Stimulated activated CD4-positive, alpha-beta T cell treated with anti-CD3 and anti-CD28 coated beads, Interleukin-2, amount 100 ng/mL, for 4 hours (primary cell): ENCODE measurements at regions not wholly inside any gene's neighbourhood (a gene's known extent, or its start where the extent isn't known, plus 50 kb on each side); places are given as distances from the start of the nearest gene placed in this dataset.

Experiments used
- DNase-seq: peaks from one replicate; pipeline ENCODE4 v3.0.0-alpha.2; 2020; ENCODE audit warnings: low read depth

DNA sequence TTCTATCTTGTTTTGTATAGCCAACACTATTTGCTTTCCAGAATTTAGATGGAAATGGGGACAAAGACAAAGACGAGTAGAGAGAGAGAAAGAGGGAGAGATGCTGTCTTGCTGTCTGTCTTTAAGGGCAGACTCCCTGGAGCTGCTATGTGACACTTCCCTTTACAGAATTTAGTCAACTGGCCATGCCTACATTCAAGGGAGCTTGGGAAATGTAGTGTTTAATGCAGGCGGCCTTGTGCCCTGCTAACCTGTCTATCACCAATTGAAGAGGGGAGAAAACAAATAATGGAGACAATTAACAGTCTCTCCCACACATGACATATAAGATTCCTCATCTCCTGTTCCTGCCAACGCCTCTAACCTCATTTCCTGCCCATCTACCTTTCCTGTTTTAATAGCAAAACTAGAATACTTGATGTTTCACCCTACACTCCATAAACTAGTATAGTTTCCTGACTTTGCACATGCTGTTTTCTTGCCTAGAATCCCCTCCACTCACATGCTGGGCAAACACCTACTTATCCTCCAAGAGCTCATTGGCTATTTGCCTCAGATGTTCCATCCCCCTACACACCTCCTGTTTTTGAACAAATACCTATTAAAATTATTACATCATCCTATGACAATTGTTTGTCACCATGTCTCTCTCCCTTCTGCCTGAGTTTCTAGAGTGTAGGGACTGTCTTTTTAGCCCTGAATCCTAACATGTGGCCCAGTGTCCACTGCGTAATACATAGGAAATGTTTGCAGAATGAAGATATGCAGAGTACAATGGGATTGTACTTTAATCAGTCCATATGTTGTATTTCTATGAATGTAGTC lies 117.2 kb downstream of the SLC25A24 start:
- peak; percentile 29 for DNase-seq

DNA sequence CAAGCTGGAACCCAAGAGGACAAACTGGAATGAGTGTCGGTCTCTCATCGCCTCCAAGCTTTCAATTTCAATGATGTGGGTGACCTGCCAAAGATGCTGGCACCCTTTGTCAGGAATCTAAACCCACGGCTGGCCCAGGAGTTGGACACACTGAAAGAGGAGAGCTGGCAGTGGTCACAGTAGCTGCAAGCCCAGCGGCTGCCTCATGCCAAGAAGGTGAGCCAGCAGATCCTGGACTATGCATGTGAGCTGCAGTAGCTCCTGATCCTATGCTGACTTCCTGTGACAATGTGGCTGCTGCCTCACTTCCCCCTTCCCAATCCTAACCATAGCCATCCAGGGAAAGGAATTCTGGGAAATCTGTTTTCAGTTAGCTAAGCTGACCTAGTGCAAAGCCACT lies 117.0 kb upstream of the VAV3 start:
- DNase-seq, result no peak

DNA sequence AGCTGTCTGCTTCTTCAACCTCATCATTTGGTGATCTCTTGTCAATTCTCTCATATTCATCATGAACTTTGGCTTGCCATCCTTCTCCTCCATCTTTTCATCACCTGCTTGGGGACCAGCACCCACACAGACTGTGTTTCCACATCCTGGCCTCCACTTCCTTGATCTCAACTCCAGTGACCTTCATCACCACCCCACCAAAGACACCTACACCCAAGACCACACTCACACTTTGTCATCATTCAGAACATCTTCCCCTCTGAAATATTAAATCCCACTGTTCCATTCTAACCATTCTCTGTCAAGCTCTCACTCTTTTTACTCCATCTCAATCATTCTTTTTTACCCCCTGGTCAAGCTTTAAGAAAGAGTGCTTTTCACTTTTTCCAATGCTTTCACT lies 115.5 kb upstream of the VAV3 start:
- DNase-seq, result peak; percentile 22

DNA sequence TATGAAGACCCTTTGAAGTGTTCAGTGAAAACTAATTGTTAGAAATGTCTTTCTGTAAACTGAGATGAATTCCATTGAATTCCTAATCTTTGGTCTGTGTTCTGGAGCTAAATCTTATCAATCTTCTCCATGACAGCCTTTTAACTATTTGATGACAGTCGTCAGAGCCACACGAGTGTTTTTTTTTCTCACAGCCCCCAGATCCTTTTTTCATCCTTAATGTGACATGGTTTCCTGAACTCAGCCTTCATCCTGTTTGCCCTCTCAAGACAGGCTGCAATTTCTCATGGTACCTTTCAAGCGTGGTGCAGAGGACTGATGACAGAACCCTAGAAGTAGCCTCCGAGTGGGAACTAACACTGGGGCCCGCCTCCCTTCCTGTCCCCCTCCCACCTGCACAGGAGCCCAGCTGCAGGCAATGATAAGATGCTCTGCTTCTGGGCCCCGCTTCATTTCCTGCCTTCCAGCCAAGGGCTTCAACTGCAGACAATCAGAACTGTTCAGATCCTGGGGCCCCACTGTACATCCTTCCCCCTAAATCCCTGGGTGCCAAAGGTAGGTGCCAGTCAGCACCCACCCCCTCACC lies 114.6 kb upstream of the VAV3 start:
- peak; percentile 13 for DNase-seq

DNA sequence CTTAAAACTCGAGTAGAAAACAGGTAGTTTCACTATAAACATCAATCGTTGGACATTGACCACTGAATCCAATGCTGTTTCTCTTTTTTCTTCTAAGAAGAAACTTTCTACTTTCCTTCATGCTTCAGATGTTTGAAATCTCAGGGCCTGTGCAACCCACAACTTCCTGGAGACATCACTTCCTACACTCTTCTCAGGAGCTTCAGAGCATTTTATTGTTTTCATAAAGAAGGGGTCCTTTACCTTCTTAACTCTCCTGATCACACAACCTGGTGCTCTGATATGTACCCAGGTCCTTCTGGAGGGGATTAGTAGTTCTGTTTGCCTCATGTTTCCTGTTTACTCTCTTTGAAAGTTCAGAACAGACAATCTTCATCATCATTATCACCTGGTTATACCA lies 113.0 kb upstream of the VAV3 start:
- DNase-seq, result no peak

DNA sequence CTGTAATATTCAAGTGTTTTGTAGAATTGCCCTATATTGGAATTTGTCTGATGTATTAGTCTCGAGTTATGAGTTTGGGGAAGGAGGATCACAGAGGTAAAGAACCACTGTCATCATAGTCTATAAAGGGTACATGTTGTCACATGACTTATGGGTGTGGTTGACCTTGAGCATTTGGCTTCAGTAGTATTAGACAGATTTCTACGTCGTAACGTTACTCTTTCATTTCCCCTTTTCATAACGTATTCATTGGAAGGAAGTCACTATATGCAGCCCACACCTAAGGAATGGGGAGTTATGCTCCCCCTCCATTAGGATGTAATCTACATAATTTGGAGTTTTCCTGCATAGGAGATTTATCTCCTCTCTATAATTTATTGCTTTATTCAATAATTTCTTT lies 110.1 kb upstream of the VAV3 start:
- no peak for DNase-seq

DNA sequence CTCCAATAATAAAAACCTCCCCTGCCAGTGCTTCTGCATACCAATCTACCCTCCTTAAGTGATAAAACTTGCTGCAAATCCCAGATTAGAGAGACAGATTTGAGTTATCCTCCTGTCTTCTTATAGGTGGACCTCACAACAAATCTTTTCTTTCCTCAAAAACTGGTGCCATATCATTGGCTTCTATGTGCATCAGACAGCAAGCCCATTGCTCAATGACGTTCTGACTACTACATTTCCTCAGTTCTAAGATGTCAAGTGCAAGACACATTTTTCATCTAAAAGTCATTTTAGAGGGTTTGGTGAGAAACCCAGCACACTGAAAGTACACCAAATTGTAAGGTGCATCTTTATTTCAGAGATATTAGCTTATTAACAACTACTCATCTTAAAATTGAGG lies 107.8 kb upstream of the VAV3 start:
- no peak for DNase-seq

DNA sequence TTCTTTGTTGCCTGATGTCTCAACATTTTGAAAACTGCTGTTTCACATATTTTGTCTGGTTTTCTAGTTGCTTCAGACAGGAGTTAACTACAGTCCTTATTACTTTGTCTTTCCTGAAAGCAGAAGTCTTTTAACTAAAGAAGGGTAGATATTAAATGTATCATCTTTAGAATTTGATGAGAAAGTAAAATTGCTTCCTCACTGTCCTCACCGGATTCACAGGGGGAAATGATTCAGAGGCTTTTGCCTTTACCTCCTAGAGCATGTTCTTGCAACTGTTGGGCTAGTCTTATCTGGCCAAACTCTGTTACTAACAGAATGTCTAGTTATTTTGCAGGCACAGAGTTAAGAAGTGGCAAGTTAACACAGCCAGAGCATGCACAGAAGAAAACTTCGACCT lies 107.2 kb upstream of the VAV3 start:
- DNase-seq, result no peak

DNA sequence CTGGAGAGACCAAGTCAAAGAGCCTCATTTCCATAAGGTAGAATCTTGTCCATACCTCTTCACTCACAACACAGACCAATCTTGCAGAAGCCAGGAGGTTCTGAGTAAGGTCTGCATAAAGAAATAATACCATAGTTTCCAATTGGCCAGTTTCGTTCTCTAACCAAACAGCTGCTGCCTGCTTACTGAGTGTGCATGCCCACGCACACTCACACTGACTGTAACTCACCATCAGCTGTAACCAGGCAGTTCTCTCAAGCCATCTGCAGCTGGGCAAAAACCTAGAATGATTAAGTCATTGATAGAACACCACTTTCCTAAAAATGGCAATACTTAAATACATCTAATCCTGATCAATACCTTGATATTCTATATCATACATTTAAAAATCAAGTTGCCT lies 106.6 kb upstream of the VAV3 start:
- DNase-seq, result no peak

DNA sequence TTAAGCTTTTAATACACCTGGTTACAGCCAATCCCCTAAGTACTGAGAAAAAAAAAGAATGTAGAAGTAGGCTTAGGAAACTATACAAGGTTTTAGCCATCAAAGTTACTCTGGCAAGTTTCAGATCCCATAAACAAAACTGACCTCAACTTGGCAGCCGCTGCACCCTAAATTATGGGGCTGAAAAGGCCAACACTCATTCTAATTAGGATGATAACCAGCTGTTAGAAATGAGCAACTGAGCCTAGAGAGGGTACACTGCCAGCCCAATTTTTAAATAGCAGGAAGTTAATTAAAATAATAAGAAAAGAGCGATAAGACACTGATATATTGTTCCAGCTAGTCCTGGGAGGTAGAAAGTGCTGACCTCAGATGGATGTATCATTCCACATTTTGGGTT lies 105.7 kb upstream of the VAV3 start:
- no peak for DNase-seq

DNA sequence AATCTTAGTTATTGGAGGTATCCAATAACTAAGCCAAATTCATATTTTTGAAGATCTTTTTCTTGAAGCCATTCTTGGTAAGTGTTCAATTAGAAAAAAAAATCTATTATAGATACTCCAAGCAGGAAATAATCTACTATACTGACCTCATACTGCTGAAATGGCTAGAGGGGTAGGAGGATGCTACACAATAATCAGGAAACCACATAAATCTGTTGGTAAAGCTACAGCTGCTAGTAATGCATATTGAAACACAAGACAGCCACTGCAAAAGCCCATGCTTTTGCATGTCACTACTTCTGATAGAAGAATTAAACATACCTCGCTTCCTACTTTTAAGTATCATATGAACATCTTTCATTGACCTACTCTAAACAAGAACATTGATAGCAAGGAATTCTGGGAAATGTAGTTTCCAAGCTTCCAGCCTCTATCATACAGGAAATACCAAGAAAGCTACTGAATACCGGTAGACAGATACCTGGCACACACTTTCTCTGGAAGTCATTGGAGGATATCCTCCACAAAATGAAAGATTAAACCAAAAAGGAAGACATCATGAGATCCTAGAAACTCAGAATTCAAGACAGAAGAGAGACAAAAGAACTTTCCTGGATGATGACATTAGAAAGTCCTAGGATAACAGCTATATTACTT lies 103.0 kb upstream of the VAV3 start:
- no peak for DNase-seq

DNA sequence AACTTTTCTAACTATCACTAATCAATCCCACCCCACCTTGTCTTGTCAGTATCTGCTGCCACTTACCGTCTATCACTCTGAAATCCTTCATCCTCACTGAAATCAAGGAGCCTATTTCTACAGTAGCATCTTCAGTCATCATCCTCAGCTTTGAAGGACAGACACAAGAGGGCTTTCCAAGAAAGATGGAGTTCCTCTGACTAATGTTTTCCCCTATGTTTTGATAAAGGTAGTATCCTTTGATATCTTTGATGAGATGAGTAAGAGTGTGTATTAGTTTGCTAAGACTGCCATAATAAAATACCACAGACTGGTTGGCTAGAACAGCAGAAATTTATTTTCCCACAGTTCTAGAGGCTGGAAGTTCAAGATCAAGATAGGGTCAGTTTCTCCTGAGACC lies 101.8 kb upstream of the VAV3 start:
- no peak for DNase-seq

DNA sequence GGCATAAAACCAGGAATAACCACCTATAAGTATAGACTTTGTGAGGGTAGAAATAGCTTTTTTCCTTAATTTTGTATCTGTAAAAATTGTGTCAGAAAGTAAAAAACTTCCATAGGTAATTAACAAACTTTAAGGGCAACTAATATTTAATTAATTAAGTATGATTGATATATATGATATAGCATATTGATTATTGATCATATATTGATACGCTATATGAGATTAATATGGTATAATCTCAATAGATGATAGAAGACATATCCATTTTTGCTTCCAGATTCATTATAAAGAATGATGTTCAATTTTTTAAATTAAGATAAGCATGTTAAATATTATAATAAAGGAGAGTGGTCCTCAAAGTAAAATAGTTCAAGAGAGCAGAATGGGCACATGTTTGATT lies 99.3 kb upstream of the VAV3 start:
- no peak for DNase-seq

DNA sequence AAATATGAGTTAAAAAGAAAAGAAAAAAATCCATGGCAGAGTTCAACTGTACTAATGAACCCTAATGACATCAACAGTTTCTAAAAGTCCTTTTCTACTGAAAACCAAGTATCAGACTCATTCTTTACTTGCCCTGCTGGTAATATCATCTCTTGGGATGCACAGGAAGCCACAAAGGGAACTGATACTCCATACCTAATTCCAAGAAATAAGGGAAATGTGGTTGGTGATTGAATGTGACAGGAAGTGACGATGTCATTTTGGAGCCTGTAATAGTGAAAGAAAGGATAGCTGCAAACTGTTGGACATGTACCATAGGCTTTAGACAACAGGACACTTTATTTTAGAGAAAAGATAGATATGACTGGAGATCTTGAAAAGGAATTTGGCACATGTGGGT lies 98.7 kb upstream of the VAV3 start:
- DNase-seq, result no peak

DNA sequence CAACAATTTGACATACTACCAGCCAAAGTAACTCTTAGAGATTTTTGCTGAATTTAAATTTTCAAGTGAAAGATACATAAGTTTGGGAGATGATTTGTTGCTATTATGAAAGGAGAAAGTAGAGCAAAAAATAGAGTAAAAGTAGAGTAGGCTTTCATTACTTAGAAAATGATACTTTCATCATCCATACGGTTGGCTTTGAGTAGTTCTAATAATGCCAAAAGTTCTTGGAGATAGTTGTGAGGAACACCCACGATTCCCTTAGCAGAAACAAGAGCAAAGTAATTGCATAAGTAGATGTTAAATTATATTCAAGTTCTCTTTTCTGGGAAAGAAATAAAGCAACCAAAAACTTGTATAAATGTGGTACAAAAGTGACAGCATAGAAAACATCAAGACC lies 95.0 kb upstream of the VAV3 start:
- no peak for DNase-seq

DNA sequence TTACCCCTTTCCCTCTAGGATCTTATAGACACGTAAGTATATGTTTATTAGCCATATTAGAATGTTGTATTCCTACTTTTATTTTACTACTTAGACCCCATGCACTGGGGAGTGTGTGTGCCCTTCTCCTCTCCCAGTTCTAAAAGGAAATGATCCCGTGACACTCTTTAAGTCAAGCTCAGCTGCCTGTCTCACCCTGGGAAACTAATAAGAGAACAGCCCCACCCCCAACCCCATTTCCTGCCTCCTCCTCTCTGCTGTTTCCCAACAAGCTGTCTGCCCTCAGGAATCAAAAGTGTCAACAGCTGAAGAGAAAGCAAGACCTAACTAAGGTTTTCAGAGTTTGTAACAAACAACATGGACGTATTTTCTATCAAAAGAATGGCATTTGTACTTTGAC lies 92.6 kb upstream of the VAV3 start:
- no peak for DNase-seq

DNA sequence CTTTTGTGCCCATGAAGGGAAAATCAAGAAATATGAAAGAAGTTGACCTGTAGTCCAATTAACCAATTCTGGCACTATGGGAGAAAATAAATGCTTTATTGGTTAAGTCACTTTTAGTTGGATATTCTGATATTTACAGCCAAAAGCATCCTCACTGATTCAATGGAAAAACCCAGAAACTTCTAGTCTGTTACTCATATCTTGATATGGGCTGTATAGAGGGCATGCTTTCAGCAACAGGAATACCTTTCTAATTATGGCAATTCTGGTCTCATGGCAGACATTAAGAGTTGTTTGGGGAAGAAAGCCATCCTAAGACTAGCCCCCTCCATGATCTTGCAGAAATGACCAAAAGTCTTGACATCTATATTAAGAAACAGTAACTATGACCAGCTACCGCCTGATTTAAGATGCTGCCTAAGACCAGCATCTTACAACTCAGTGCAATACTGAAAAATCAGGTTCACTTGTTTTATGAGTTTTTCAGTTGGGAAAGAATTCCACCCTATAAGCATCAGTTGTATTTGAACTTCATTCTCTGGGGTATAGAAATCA lies 91.5 kb upstream of the VAV3 start:
- no peak for DNase-seq

DNA sequence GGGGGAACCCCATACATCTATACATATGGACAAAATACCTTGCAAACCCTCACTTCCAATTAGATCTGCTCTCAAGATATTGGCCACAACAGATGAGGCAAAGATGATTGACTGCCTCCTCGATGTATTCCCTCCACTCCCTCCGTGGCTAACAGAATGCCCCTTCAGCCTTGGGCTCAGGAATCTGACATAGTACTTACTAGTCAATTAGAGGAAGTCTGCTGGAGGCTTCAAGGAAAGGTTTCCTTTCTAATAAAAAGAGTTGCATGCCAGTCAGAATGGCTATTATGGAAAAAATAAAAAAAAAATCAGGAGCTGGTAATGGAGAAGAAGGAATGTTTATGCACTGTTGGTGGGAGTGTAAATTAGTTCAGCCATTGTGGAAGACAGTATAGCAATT lies 90.4 kb upstream of the VAV3 start:
- DNase-seq, result no peak

DNA sequence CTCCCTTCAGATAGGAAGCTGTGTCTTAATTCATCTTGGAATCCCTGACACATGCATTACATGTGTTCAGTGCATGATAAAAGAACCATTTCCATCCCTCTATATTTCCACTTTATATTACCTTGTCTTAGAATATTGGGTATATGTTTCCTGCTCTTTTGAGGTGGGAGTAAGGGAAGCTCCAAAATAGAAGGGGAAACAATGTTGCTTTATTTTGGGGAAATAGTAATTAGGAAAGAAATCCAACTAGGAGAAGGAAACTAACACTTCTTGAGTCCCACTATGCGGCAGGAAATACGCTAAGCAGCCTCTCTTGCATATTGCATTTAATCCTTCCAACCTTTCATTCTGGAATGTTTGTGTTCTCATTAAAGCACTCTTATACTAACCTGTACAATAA lies 89.4 kb upstream of the VAV3 start:
- DNase-seq, result no peak

DNA sequence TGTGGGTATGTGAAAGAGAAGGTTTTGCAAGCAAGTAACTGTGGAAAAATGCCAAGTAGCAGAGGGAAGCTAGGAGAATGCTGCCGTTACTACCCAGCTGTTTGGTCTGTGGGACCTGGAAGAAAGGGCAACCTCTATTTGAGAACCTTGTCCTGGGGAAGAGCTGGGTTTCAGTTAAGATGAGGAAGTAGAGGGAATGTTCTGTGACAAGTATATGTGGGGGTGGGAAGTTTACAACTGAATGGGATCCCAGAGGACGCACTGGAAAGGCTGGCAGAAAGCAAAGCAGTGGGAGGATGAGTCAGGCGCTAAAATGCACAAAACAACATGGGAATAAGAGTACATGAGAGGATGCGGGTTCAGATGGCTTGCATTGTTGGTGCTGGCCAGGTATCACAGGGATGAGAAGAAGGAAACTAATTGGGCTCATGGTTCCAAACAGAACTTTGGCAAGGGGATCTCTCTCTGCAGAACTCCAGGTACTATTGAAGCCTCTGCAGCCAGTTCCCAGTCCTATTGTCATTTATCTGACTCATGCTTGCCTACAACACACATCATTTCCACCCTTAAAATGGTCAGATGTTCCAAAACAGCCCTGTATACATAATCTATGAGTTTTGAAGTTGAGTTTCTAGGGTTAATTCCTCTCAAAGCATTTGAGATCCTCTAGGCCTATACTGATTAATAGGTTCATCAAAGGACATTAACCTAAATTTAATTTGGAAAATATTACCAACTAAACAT lies 88.5 kb upstream of the VAV3 start:
- no peak for DNase-seq

DNA sequence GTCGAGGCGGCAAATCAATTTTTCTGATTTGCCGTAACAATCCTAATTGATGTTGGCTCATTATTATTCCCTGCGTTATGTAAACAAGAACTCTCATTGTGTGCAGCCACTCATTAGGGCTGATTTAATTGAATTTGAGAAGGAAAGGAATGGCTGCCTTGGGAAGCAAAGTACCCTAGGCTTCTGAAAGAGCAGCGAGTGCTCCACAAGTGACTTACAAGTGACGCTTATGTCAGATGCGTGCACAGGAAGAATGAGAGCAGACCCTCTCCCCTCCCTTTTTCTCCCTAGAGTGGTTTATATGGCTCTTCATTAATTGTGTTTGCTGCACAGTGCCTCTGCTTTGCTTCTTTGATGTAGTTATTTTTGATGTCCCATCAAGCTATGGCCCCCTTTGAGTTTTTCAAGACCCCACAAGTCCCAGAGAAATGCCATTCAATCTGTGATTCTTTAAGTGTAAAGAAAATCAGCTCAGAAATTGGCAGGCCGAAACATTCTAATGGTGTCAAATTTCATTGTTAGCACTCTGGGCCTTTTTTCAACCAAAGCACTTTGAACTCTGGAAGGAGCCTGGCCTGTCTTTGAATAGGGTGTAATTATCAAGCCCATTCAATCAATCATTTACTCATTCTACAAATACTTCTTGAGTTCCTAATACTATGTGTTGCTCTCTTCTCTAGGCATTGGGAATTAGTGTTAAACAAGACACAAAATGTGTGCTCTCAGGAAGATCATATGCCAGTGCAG lies 86.8 kb upstream of the VAV3 start:
- no peak for DNase-seq
